Astrocyte of the cerebellum (primary cell): ENCODE measurements at regions not wholly inside any gene's neighbourhood (a gene's known extent, or its start where the extent isn't known, plus 50 kb on each side); places are given as distances from the start of the nearest gene placed in this dataset.
"Not testable (repeated sequence)": the region's sequence is repeated elsewhere in the genome, so short reads cannot be mapped to it uniquely, and the experiment has no call there.

Source experiments
- DNase-seq: peaks from one replicate; pipeline ENCODE4 v3.0.0-alpha.2; 2011; ENCODE audit warnings: low read depth
- H3K4me3 ChIP-seq: 2 replicates; pipeline ENCODE4 v1.5.1; 2011; ENCODE audit warnings: mild to moderate bottlenecking, low read depth, low read length, moderate library complexity
- in situ Hi-C: cut with HindIII; loops from 2 replicates; pipeline ENCODE4 v1.10.0; 2017; ENCODE audit warnings: low sequenced_read_pairs
- TF ChIP-seq, protein P1 (sequence below): IDR thresholded peaks from 2 replicates; pipeline ENCODE4 v1.5.1; 2012; ENCODE audit warnings: low read length, low read depth, moderate library complexity, mild to moderate bottlenecking; ENCODE audit errors: missing control alignments

DNA sequence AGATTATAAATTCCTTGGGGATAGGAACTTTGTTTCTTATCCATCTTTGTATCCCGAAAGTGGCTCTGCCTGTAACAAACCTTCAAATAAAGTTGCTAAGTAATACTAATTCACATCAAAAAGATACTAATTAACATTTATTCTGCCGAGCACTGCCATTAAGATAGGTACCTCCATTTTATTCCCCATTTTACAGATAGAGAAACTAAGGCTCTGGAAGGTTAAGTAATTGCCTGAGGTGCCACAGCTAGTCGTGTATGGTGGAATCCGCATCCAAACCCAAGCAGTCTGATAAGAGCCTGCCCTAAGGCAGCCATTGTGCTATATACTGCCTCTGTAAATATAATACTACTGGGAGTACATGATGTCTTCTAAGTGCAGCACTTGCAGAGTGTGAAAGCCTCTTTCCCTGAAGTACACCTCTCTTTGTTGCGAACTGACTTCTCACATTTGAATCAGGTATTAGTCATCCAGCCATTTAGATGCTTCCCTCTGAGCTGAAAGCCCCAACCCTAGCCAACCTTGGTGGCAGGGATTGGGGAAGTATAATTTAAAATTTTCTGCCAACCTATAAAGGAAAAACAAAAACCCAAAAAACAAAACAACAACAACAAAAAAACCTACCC, 78.5 kb upstream of the CHD2 start:
- in situ Hi-C loops, result no loop called here
- TF ChIP-seq, protein P1, sequence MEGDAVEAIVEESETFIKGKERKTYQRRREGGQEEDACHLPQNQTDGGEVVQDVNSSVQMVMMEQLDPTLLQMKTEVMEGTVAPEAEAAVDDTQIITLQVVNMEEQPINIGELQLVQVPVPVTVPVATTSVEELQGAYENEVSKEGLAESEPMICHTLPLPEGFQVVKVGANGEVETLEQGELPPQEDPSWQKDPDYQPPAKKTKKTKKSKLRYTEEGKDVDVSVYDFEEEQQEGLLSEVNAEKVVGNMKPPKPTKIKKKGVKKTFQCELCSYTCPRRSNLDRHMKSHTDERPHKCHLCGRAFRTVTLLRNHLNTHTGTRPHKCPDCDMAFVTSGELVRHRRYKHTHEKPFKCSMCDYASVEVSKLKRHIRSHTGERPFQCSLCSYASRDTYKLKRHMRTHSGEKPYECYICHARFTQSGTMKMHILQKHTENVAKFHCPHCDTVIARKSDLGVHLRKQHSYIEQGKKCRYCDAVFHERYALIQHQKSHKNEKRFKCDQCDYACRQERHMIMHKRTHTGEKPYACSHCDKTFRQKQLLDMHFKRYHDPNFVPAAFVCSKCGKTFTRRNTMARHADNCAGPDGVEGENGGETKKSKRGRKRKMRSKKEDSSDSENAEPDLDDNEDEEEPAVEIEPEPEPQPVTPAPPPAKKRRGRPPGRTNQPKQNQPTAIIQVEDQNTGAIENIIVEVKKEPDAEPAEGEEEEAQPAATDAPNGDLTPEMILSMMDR, result no peak

GRCh38 chr15:92822216-92823144, 77.6 kb upstream of the CHD2 start:
- no peak overlapping the region for H3K4me3 ChIP-seq
- DNase-seq, result no peak
- TF ChIP-seq, protein P1, result no peak
- in situ Hi-C loops, result no loop called here

More for the DNA sequence above, 78.5 kb upstream of the CHD2 start:
- no peak overlapping the region for H3K4me3 ChIP-seq
- no peak for DNase-seq

GRCh38 chr15:92825985-92826384, 74.1 kb upstream of the CHD2 start:
- in situ Hi-C loops, result no loop called here
- DNase-seq, result no peak
- TF ChIP-seq, protein P1, result no peak
- H3K4me3 ChIP-seq, result no peak overlapping the region

- DNase-seq, H3K4me3 ChIP-seq, in situ Hi-C loops: not testable (repeated sequence)
Measured at GRCh38 chr15:92827991-92828390, 72.1 kb upstream of the CHD2 start.

DNA sequence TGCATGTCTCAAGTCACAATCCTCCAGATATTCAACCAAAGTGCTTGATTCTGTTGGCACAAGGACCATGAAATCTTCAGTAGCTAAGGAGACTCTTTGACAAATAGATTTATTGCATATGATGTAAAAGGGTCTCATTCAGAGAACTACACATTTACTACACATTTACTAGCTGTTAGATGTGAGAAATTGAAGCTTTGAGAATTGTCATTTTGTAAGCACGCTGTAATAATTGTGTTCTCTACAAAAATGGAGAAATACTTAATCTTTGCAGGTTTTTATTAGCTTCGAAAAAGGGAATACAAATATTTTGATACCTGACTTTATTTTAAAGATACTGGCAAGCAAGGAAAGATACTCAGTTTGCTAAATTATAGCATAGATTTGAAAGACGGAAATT, 70.2 kb upstream of the CHD2 start:
- TF ChIP-seq, protein P1, result no peak
- in situ Hi-C loops, result no loop called here
- H3K4me3 ChIP-seq, result no peak overlapping the region

GRCh38 chr15:92831336-92831654, 68.8 kb upstream of the CHD2 start:
- TF ChIP-seq, protein P1, result no peak
- peak overlapping the region; percentile 2 for H3K4me3 ChIP-seq
- DNase-seq, result no peak
- in situ Hi-C loops, result no loop called here

More for the DNA sequence above, 70.2 kb upstream of the CHD2 start:
- no peak for DNase-seq
